IMR-90 (cell line): ENCODE measurements at regions not wholly inside any gene's neighbourhood (a gene's known extent, or its start where the extent isn't known, plus 50 kb on each side); places are given as distances from the start of the nearest gene placed in this dataset.

Source experiments
- ATAC-seq: fragments of 200-7000 bp; cut with Tn5 transposase; 2 replicates; pipeline ENCODE4 v1.9.1; 2020; ENCODE audit warnings: low read depth, mild to moderate bottlenecking, moderate library complexity
- BruUV-seq: library from RNA; stranded (reverse); fragments of 400-500 nt; replicated peaks from 2 replicates; lab custom pipeline; 2021; lab: Mats Ljungman, UMichigan
- CTCF ChIA-PET: fragments of 300-600 bp; formaldehyde crosslinking; extraction: SDS; loops from one replicate; lab custom pipeline; 2021; ENCODE audit warnings: antibody characterized with exemption; lab: Yijun Ruan, JAX
- POLR2A ChIA-PET: fragments of 300-600 bp; sonication (Branson Sonifier 250); formaldehyde crosslinking; loops from one replicate; lab custom pipeline; 2022; ENCODE audit warnings: antibody characterized with exemption; ENCODE audit not compliant: unreplicated experiment; lab: Charles Lee
- DNase-seq: peaks from one replicate; pipeline ENCODE4 v3.0.0; 2013
- H2AFZ ChIP-seq: replicated peaks from 2 replicates; pipeline ENCODE3; 2013; ENCODE audit warnings: low read length, mild to moderate bottlenecking; ENCODE audit not compliant: poor library complexity
- H2AK5ac ChIP-seq: 2 replicates; pipeline ENCODE4 v1.6.1; 2013; ENCODE audit warnings: low read depth, low read length, inconsistent platforms
- H2AK9ac ChIP-seq: replicated peaks from 2 replicates; pipeline ENCODE3; 2013; ENCODE audit warnings: mild to moderate bottlenecking, low read depth, low read length, moderate library complexity; ENCODE audit not compliant: poor library complexity
- H2BK120ac ChIP-seq: 2 replicates; pipeline ENCODE4 v1.6.1; 2013; ENCODE audit warnings: low read depth, low read length, inconsistent platforms
- H2BK15ac ChIP-seq: 3 replicates; pipeline ENCODE4 v1.6.1; 2013; ENCODE audit warnings: low read depth, low read length, inconsistent platforms
- H2BK20ac ChIP-seq: 2 replicates; pipeline ENCODE4 v1.6.1; 2013; ENCODE audit warnings: low read depth, mild to moderate bottlenecking, inconsistent platforms, low read length, moderate library complexity
- H2BK5ac ChIP-seq: 2 replicates; pipeline ENCODE4 v1.6.1; 2013; ENCODE audit warnings: mild to moderate bottlenecking, low read depth, low read length, inconsistent platforms; ENCODE audit not compliant: poor library complexity, severe bottlenecking
- H3K14ac ChIP-seq: replicated peaks from 2 replicates; pipeline ENCODE4 v1.6.1; 2013; ENCODE audit warnings: low read depth, low read length, inconsistent platforms
- H3K18ac ChIP-seq: 2 replicates; pipeline ENCODE4 v1.6.1; 2013; ENCODE audit warnings: low read depth, low read length, control low read depth
- H3K23ac ChIP-seq: 2 replicates; pipeline ENCODE4 v1.6.1; 2013; ENCODE audit warnings: low read depth, low read length, inconsistent platforms
- H3K27ac ChIP-seq: 2 replicates; pipeline ENCODE4 v1.5.1; 2013; ENCODE audit warnings: mild to moderate bottlenecking, control low read depth, low read length; ENCODE audit not compliant: insufficient read depth
- H3K27me3 ChIP-seq: 2 replicates; pipeline ENCODE4 v1.6.1; 2013; ENCODE audit warnings: low read length; ENCODE audit not compliant: control insufficient read depth, insufficient read depth
- H3K36me3 ChIP-seq: 2 replicates; pipeline ENCODE4 v1.6.1; 2013; ENCODE audit warnings: low read length, mixed read lengths; ENCODE audit not compliant: control insufficient read depth, insufficient read depth
- H3K4ac ChIP-seq: 2 replicates; pipeline ENCODE4 v1.6.1; 2013; ENCODE audit warnings: low read depth, low read length, inconsistent platforms
- H3K4me1 ChIP-seq: 2 replicates; pipeline ENCODE4 v1.6.1; 2013; ENCODE audit warnings: low read length, mixed read lengths; ENCODE audit not compliant: control insufficient read depth, insufficient read depth
- H3K4me2 ChIP-seq: 2 replicates; pipeline ENCODE4 v1.6.1; 2013; ENCODE audit warnings: low read depth, mild to moderate bottlenecking, control low read depth, low read length, moderate library complexity
- H3K4me3 ChIP-seq: 2 replicates; pipeline ENCODE4 v1.5.1; 2013; ENCODE audit warnings: low read depth, mild to moderate bottlenecking, control low read depth, low read length, moderate library complexity; ENCODE audit not compliant: insufficient read depth
- H3K56ac ChIP-seq: 2 replicates; pipeline ENCODE4 v1.6.1; 2013; ENCODE audit warnings: low read length, inconsistent platforms; ENCODE audit not compliant: insufficient read depth; ENCODE audit errors: extremely low read depth
- H3K79me1 ChIP-seq, 2 experiments: 2 replicates each; pipeline ENCODE4 v1.6.1; 2013; ENCODE audit warnings: low read length in 2 of 2, inconsistent platforms in 1 of 2, low read depth in 1 of 2
- H3K9ac ChIP-seq: 2 replicates; pipeline ENCODE4 v1.6.1; 2013; ENCODE audit warnings: low read depth, low read length, control low read depth
- H3K9me1 ChIP-seq: 2 replicates; pipeline ENCODE4 v1.6.1; 2013; ENCODE audit warnings: low read length, inconsistent platforms; ENCODE audit not compliant: insufficient read depth
- H3K9me3 ChIP-seq: 2 replicates; pipeline ENCODE4 v1.6.1; 2013; ENCODE audit warnings: low read length; ENCODE audit not compliant: control insufficient read depth, insufficient read depth
- H4K20me1 ChIP-seq: 2 replicates; pipeline ENCODE4 v1.6.1; 2013; ENCODE audit warnings: low read length, inconsistent platforms; ENCODE audit not compliant: insufficient read depth
- H4K5ac ChIP-seq: 2 replicates; pipeline ENCODE4 v1.6.1; 2013; ENCODE audit warnings: mild to moderate bottlenecking, low read depth, low read length, control low read depth
- H4K8ac ChIP-seq, 2 experiments: 2 replicates each; pipeline ENCODE4 v1.6.1; 2013; ENCODE audit warnings: low read depth in 2 of 2, low read length in 2 of 2, control low read depth in 1 of 2, inconsistent platforms in 1 of 2
- H4K91ac ChIP-seq: 2 replicates; pipeline ENCODE4 v1.6.1; 2013; ENCODE audit warnings: low read depth, low read length, inconsistent platforms; ENCODE audit not compliant: insufficient read depth
- MXI1 ChIP-seq: IDR thresholded peaks from 2 replicates; pipeline ENCODE4 v1.6.1; 2012; ENCODE audit warnings: low read depth, mild to moderate bottlenecking, low read length, moderate library complexity, borderline replicate concordance
- POLR2A ChIP-seq: IDR thresholded peaks from 2 replicates; pipeline ENCODE4 v1.6.1; 2012; ENCODE audit warnings: mild to moderate bottlenecking, low read depth, low read length
- SMC3 ChIP-seq: fragments of 150-350 bp; IDR thresholded peaks from 2 replicates; pipeline ENCODE4 v1.6.1; 2016; ENCODE audit warnings: low read depth, mild to moderate bottlenecking, antibody characterized with exemption, low read length, moderate library complexity
- dilution Hi-C: fragments of 300-500 bp; cut with HindIII; formaldehyde crosslinking; loops from one replicate; pipeline ENCODE4 v1.14.3; 2018; ENCODE audit warnings: low sequenced_read_pairs; ENCODE audit not compliant: unreplicated experiment
- in situ Hi-C: fragments of 300-500 bp; cut with MboI; formaldehyde crosslinking; loops from 3 replicates; pipeline ENCODE4 v1.14.3; 2019; ENCODE audit warnings: low sequenced_read_pairs, inconsistent platforms, mixed read lengths
- intact Hi-C: fragments of 100-400 bp; cut with micrococcal nuclease; formaldehyde crosslinking; loops from 2 replicates; pipeline ENCODE4 v1.10.0; 2022
- TF ChIP-seq, protein P1 (sequence below): conservative IDR thresholded peaks from 2 replicates; pipeline ENCODE4 v1.5.1; 2012; ENCODE audit warnings: mild to moderate bottlenecking, low read depth, low read length, improper control_type of control experiment

DNA sequence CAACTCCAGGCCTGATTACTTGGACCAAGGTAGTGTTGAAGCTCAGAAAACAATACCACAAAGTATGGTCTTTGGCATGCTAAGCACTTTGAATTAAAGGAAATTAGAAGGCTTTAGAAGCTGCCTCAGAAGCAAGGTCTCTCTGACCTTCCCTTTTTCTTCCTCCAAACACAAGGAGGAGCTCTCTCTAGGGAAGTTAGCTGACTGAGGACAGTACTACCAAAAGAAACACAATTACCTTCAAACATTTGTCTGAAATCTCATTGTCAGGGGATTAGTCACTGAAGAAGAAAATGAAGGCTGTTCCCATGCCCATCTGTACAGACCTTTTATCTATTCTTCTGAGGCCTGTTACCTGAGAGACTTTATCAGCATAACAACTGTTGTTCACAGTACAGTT lies 279.3 kb downstream of the CDH20 start:
- dilution Hi-C loops: no loop called here

More for the DNA sequence above, 279.3 kb downstream of the CDH20 start:
- intact Hi-C loops: no loop called here
- Histone ChIP-seq H3K4me1 (peaks cover 6% of the 10 kb centered on the region), H3K27me3 (no peaks in the 10 kb centered on the region), H4K20me1 (no peaks in the 10 kb centered on the region), H3K36me3 (no peaks in the 10 kb centered on the region), H2BK20ac (peak overlapping the region; percentile 52; the same call in 1 of the 2 replicates), H2BK5ac (no peak overlapping the region), H2AK5ac (no peak overlapping the region), H2BK15ac (peak overlapping the region; percentile 20; the same call in 1 of the 3 replicates), H4K5ac (no peak overlapping the region), H4K8ac (no peak overlapping the region), H4K91ac (no peak overlapping the region), H3K9me1 (no peaks in the 10 kb centered on the region), H3K4me3 (no peak overlapping the region), H3K56ac (no peak overlapping the region), H3K9me3 (no peaks in the 10 kb centered on the region), H3K4me2 (no peak overlapping the region), H3K4ac (no peak overlapping the region; the same call in 1 of the 2 replicates), H3K79me1 (no peaks in the 10 kb centered on the region), H3K14ac (peak overlapping the region; percentile 55), H3K27ac (no peak overlapping the region), H2AFZ (peak overlapping the region; percentile 49), H2AK9ac (no peak overlapping the region), H3K23ac (no peak overlapping the region), H3K9ac (no peak overlapping the region), H2BK120ac (no peak overlapping the region; the same call in 1 of the 2 replicates), H3K18ac (no peak overlapping the region)
- no peak for ATAC-seq
- in situ Hi-C loops: no loop called here
- POLR2A ChIA-PET: no interaction called here
- no peak for DNase-seq
- CTCF ChIA-PET: interaction anchor here (0.6 kb wide), 1 partner anchor 576 kb away, joined by 3 read pairs; no protein-coding TSS in a partner anchor
- no TSS peak for BruUV-seq
- TF ChIP-seq MXI1 (no peak), POLR2A (no peak), SMC3 (no peak)
- TF ChIP-seq, protein P1, sequence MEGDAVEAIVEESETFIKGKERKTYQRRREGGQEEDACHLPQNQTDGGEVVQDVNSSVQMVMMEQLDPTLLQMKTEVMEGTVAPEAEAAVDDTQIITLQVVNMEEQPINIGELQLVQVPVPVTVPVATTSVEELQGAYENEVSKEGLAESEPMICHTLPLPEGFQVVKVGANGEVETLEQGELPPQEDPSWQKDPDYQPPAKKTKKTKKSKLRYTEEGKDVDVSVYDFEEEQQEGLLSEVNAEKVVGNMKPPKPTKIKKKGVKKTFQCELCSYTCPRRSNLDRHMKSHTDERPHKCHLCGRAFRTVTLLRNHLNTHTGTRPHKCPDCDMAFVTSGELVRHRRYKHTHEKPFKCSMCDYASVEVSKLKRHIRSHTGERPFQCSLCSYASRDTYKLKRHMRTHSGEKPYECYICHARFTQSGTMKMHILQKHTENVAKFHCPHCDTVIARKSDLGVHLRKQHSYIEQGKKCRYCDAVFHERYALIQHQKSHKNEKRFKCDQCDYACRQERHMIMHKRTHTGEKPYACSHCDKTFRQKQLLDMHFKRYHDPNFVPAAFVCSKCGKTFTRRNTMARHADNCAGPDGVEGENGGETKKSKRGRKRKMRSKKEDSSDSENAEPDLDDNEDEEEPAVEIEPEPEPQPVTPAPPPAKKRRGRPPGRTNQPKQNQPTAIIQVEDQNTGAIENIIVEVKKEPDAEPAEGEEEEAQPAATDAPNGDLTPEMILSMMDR: peak; percentile 24; the same call in 1 of the 2 replicates
